Transverse colon (tissue), 4 donors: ENCODE measurements at regions not wholly inside any gene's neighbourhood (a gene's known extent, or its start where the extent isn't known, plus 50 kb on each side); places are given as distances from the start of the nearest gene placed in this dataset.

ENCODE experiments used
- DNase-seq: peaks from one replicate; pipeline ENCODE4 v3.0.0-alpha.2; 2019
- H3K27ac ChIP-seq, 4 donors: fragments of 200-600 bp; sonication (generic); 2 replicates each; pipeline ENCODE4 v1.5.1; 2016 to 2018; ENCODE audit warnings: inconsistent platforms in 4 of 4
- H3K27me3 ChIP-seq: fragments of 200-600 bp; sonication (generic); 2 replicates; pipeline ENCODE4 v1.5.1; 2017; ENCODE audit warnings: inconsistent platforms
- H3K36me3 ChIP-seq, 4 donors: fragments of 200-600 bp; sonication (generic); 2 replicates each; pipeline ENCODE4 v1.5.1; 2017 to 2019; ENCODE audit warnings: inconsistent platforms in 4 of 4
- H3K4me1 ChIP-seq, 4 donors: fragments of 200-600 bp; sonication (generic); 2 replicates each; pipeline ENCODE4 v1.5.1; 2017 to 2020; ENCODE audit warnings: inconsistent platforms in 4 of 4
- H3K4me3 ChIP-seq, 4 donors: fragments of 200-600 bp; sonication (generic); 1 replicate in 1 of 4; 2 replicates in 3 of 4; pipeline versions ENCODE4 v1.5.1 to v1.6.1; 2017 to 2019; ENCODE audit warnings: inconsistent platforms in 4 of 4
- H3K9me3 ChIP-seq, 2 donors: fragments of 200-600 bp; sonication (generic); 2 replicates each; pipeline ENCODE4 v1.5.1; 2017 to 2019; ENCODE audit warnings: inconsistent platforms in 2 of 2
- EP300 ChIP-seq: sonication (generic); formaldehyde crosslinking; IDR thresholded peaks from one replicate; pipeline ENCODE4 v1.6.1; 2017; ENCODE audit warnings: antibody characterized with exemption, low read depth
- POLR2A ChIP-seq: fragments of 450-650 bp; IDR thresholded peaks from one replicate; pipeline ENCODE4 v1.6.1; 2016; ENCODE audit warnings: antibody characterized with exemption, mild to moderate bottlenecking, moderate library complexity
- POLR2AphosphoS5 ChIP-seq, 3 donors: sonication (generic); formaldehyde crosslinking; IDR thresholded peaks; one replicate each; pipeline ENCODE4 v1.6.1; 2016; ENCODE audit warnings: antibody characterized with exemption in 3 of 3
- WGBS, 2 donors: methylation state at CpG; one replicate each; pipeline ENCODE4 v1.1.5; 2018; ENCODE audit warnings: low coverage in 1 of 2; 5-methylcytosine and 5-hydroxymethylcytosine counted together
- in situ Hi-C, 4 donors: fragments of 200-750 bp; cut with MboI; loops; one replicate each; pipeline versions ENCODE4 v1.15.0 to v1.15.1; 2017; ENCODE audit warnings: low sequenced_read_pairs in 3 of 4, low pct_ligation_motif_present in 1 of 4, low pct_unique_long_range_greater_than_20kb in 1 of 4
- intact Hi-C: fragments of 100-400 bp; cut with DNase I; formaldehyde crosslinking; loops from one replicate; pipeline ENCODE4 v1.15.1; 2023; ENCODE audit warnings: low total_unique reads
- TF ChIP-seq, protein P1 (sequence below), 5 experiments: fragments of 200-600 bp in 3 of 5; fragments of 450-650 bp in 2 of 5; sonication (generic) in 3 of 5; IDR thresholded peaks; 1 replicate in 2 of 5; 2 replicates in 3 of 5; pipeline ENCODE4 v1.5.1; 2016 to 2017; ENCODE audit warnings: antibody characterized with exemption in 5 of 5, inconsistent platforms in 3 of 5, mild to moderate bottlenecking in 2 of 5, moderate library complexity in 1 of 5

DNA sequence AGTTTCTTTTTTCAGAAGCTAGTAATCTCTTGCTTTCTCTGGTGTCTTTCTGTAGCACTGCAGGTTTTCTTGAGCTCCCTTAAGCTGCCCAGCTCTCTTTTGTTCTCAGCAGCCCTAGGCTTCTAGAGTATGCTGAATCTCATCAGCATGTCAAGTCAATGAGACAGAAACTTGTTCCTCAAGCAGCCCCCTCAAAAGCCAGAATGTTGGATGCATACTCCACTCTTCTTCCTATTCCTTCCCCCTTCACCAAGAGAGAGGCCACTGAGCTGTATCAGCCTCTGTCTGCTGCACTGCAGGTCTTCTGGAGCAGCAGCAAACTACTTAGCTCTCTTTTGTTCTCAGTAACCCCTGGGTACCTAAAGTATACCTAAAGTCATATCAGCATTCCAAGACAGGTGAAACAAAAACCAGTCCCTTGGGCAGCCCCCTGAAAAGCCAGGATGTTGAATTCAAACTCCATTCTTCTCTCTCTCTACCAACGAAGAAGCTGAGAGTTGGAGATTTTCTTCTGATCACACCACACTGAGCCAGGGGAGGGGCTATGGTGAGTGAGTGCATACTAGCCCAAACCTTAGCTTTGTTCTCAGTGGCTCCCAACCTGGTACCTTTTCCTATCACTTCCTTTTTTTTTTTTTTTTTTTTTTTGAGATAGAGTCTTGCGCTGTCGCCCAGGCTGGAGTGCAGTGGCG is 73.3 kb upstream of the WAC start:
- TF ChIP-seq POLR2AphosphoS5 (IDR thresholded peaks at IDR 0.05) (no peak), EP300 (no peak), POLR2A (no peak)
- TF ChIP-seq, protein P1, sequence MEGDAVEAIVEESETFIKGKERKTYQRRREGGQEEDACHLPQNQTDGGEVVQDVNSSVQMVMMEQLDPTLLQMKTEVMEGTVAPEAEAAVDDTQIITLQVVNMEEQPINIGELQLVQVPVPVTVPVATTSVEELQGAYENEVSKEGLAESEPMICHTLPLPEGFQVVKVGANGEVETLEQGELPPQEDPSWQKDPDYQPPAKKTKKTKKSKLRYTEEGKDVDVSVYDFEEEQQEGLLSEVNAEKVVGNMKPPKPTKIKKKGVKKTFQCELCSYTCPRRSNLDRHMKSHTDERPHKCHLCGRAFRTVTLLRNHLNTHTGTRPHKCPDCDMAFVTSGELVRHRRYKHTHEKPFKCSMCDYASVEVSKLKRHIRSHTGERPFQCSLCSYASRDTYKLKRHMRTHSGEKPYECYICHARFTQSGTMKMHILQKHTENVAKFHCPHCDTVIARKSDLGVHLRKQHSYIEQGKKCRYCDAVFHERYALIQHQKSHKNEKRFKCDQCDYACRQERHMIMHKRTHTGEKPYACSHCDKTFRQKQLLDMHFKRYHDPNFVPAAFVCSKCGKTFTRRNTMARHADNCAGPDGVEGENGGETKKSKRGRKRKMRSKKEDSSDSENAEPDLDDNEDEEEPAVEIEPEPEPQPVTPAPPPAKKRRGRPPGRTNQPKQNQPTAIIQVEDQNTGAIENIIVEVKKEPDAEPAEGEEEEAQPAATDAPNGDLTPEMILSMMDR (IDR thresholded peaks at IDR 0.05), result no peak
- no peak overlapping the region for H3K4me3 ChIP-seq
- intact Hi-C loops, result no loop called here

GRCh38 chr10:28463141-28463540 is 69.8 kb upstream of the WAC start:
- no peak overlapping the region for H3K4me3 ChIP-seq
- peaks cover 0 to 3% (median 0%) of the 10 kb centered on the region in 4 donors for H3K4me1 ChIP-seq
- no peaks in the 10 kb centered on the region for H3K27me3 ChIP-seq
- no peaks in the 10 kb centered on the region for H3K36me3 ChIP-seq
- intact Hi-C loops (no loop called here), in situ Hi-C loops (no loop called here)
- no peak for TF ChIP-seq EP300
- TF ChIP-seq POLR2AphosphoS5 (IDR thresholded peaks at IDR 0.05), result no peak
- TF ChIP-seq POLR2A, result no peak
- TF ChIP-seq, protein P1 (IDR thresholded peaks at IDR 0.05), result no peak
- DNase-seq, result no peak
- 52 to 82% methylated on average over 2 of the region's 2 CpGs for WGBS, 2 donors
- no peak overlapping the region for H3K27ac ChIP-seq
- H3K9me3 ChIP-seq, result no peaks in the 10 kb centered on the region

More for the DNA sequence above, 73.3 kb upstream of the WAC start:
- H3K27me3 ChIP-seq, result no peaks in the 10 kb centered on the region
- 84% methylated on average over 4 of the region's 4 CpGs; no CpG with 5 or more reads in 1 of the 2 donors for WGBS, 2 donors
- H3K27ac ChIP-seq, result no peak overlapping the region
- in situ Hi-C loops, result no loop called here
- H3K9me3 ChIP-seq, result no peaks in the 10 kb centered on the region
- DNase-seq, result no peak
- H3K4me1 ChIP-seq, result peaks cover 0 to 13% (median 0%) of the 10 kb centered on the region in 4 donors
- H3K36me3 ChIP-seq, result no peaks in the 10 kb centered on the region

- in situ Hi-C loops, result no loop called here
- Histone ChIP-seq H3K9me3 (no peaks in the 10 kb centered on the region), H3K27ac (no peak overlapping the region), H3K4me1 (no peaks in the 10 kb centered on the region), H3K27me3 (no peaks in the 10 kb centered on the region), H3K36me3 (no peaks in the 10 kb centered on the region), H3K4me3 (no peak overlapping the region)
- WGBS, 2 donors, result 52 to 61% methylated on average over 2 to 9 of the region's 9 CpGs
- intact Hi-C loops, result no loop called here
- TF ChIP-seq EP300 (no peak), POLR2A (no peak), POLR2AphosphoS5 (IDR thresholded peaks at IDR 0.05) (no peak)
- TF ChIP-seq, protein P1 (IDR thresholded peaks at IDR 0.05), result no peak
- peak; percentile 46 for DNase-seq
Observed at GRCh38 chr10:28463676-28464395, 69.1 kb upstream of the WAC start.

GRCh38 chr10:28467615-28468014 is 65.3 kb upstream of the WAC start:
- no peaks in the 10 kb centered on the region for H3K4me1 ChIP-seq
- no peaks in the 10 kb centered on the region for H3K27me3 ChIP-seq
- H3K27ac ChIP-seq, result no peak overlapping the region
- intact Hi-C loops, result no loop called here
- 91 to 97% methylated on average over 4 to 5 of the region's 5 CpGs for WGBS, 2 donors
- H3K4me3 ChIP-seq, result no peak overlapping the region
- DNase-seq, result no peak
- in situ Hi-C loops, result no loop called here
- H3K36me3 ChIP-seq, result no peaks in the 10 kb centered on the region
- TF ChIP-seq POLR2AphosphoS5 (IDR thresholded peaks at IDR 0.05), result no peak
- TF ChIP-seq, protein P1 (IDR thresholded peaks at IDR 0.05), result no peak
- no peak for TF ChIP-seq POLR2A
- TF ChIP-seq EP300, result no peak
- no peaks in the 10 kb centered on the region for H3K9me3 ChIP-seq
